ENCODE measurements at regions not wholly inside any gene's neighbourhood (a gene's known extent, or its start where the extent isn't known, plus 50 kb on each side); places are given as distances from the start of the nearest gene placed in this dataset.

GRCh38 chr12:42926232-42926631, 336.7 kb upstream of the PRICKLE1 start:
- H3K79me2 ChIP-seq (ENCODE audit: control insufficient read depth, insufficient read depth, low read length), result no peaks in the 10 kb centered on the region
- no peak overlapping the region for H2AFZ ChIP-seq (ENCODE audit: control insufficient read depth, low read depth, low read length)
- H3K9me3 ChIP-seq (replicated peaks; ENCODE audit: control insufficient read depth, insufficient read depth, low read length), result no peaks in the 10 kb centered on the region
- POLR2A ChIA-PET, result no interaction called here
- SMC1A ChIA-PET (ENCODE audit: uncharacterized antibody, unreplicated experiment), result no interaction called here
- H3K36me3 ChIP-seq (ENCODE audit: control insufficient read depth in 2 of 2, insufficient read depth in 2 of 2, low read length in 1 of 2), result no peaks in the 10 kb centered on the region
- H3K4me1 ChIP-seq (ENCODE audit: control insufficient read depth, insufficient read depth, low read length), result no peaks in the 10 kb centered on the region
- no TSS peak for BruUV-seq (replicated peaks)
- no peak overlapping the region for H3K27ac ChIP-seq (ENCODE audit: control insufficient read depth, insufficient read depth)
- TF ChIP-seq ZNF207 (IDR thresholded peaks at IDR 0.05; ENCODE audit: borderline replicate concordance), result no peak
- TF ChIP-seq CEBPZ (IDR thresholded peaks at IDR 0.05; ENCODE audit: low read depth, low read length), result no peak
- no peak for TF ChIP-seq JUNB (IDR thresholded peaks at IDR 0.05)
- no peak for TF ChIP-seq ASH2L (IDR thresholded peaks at IDR 0.05; ENCODE audit: borderline replicate concordance, low read depth)
- TF ChIP-seq ZNF622 (IDR thresholded peaks at IDR 0.05), result no peak
- no peak for TF ChIP-seq EED (IDR thresholded peaks at IDR 0.05; ENCODE audit: low read depth)
- no peak for TF ChIP-seq CTCF (IDR thresholded peaks at IDR 0.05 in 2 of 3, conservative IDR thresholded peaks at IDR 0.05 in 1 of 3; ENCODE audit: control insufficient read depth in 2 of 3, extremely low read depth in 1 of 3, insufficient read depth in 1 of 3, low read depth in 3 of 3, low read length in 3 of 3)
- no peak for TF ChIP-seq IRF4 (IDR thresholded peaks at IDR 0.05; ENCODE audit: low read depth, low read length)
- TF ChIP-seq YY1 (IDR thresholded peaks at IDR 0.05; ENCODE audit: low read depth, low read length), result no peak
- no peak for TF ChIP-seq CBX5 (IDR thresholded peaks at IDR 0.05; ENCODE audit: low read depth)
- no peak for TF ChIP-seq BCLAF1 (IDR thresholded peaks at IDR 0.05)
- no peak for TF ChIP-seq POLR2AphosphoS2 (IDR thresholded peaks at IDR 0.05; ENCODE audit: low read depth, low read length)
- no peak for TF ChIP-seq BACH1 (IDR thresholded peaks at IDR 0.05; ENCODE audit: borderline replicate concordance)
- no peak for TF ChIP-seq SIX5 (IDR thresholded peaks at IDR 0.05; ENCODE audit: low read depth, low read length, severe bottlenecking)
- FAIRE-seq, result no peak
- ATAC-seq, result no peak
- in situ Hi-C loops (cut with MboI) (no loop called here), intact Hi-C loops (cut with micrococcal nuclease; ENCODE audit: unreplicated experiment) (no loop called here)
- CTCF ChIA-PET, result interaction anchor here (0.6 kb wide), 1 partner anchor 423 kb away, joined by 3 read pairs; no protein-coding TSS in a partner anchor
- H3K9ac ChIP-seq (ENCODE audit: control insufficient read depth, insufficient read depth, low read length), result no peak overlapping the region
- no peak overlapping the region for H3K4me3 ChIP-seq
- no peaks in the 10 kb centered on the region for H3K27me3 ChIP-seq (replicated peaks in 1 of 2; ENCODE audit: control insufficient read depth in 2 of 2, insufficient read depth in 2 of 2, low read length in 1 of 2)
- RAD21 ChIA-PET (ENCODE audit: unreplicated experiment), result no interaction called here
- DNase-seq (ENCODE audit: low read depth, low spot score), result no peak
- H3K4me2 ChIP-seq (ENCODE audit: control insufficient read depth, insufficient read depth), result no peak overlapping the region
- H4K20me1 ChIP-seq (ENCODE audit: control insufficient read depth, insufficient read depth), result no peaks in the 10 kb centered on the region

All from GM12878 (cell line).